Fibroblast of the aortic adventitia (primary cell): ENCODE measurements at regions not wholly inside any gene's neighbourhood (a gene's known extent, or its start where the extent isn't known, plus 50 kb on each side); places are given as distances from the start of the nearest gene placed in this dataset.
A peak's percentile ranks its signal among the peaks of the same experiment; 100 is the strongest.

Source experiments
- DNase-seq: peaks from one replicate; pipeline ENCODE4 v3.0.0-alpha.2; 2010; ENCODE audit warnings: low read depth
- H3K4me3 ChIP-seq: 2 replicates; pipeline ENCODE4 v1.5.1; 2011; ENCODE audit warnings: low read depth, mild to moderate bottlenecking, control low read depth, low read length, moderate library complexity
- TF ChIP-seq, protein P1 (sequence below): IDR thresholded peaks from 2 replicates; pipeline ENCODE4 v1.5.1; 2011; ENCODE audit warnings: mild to moderate bottlenecking, low read length, control low read depth, inconsistent platforms; ENCODE audit not compliant: insufficient read depth

DNA sequence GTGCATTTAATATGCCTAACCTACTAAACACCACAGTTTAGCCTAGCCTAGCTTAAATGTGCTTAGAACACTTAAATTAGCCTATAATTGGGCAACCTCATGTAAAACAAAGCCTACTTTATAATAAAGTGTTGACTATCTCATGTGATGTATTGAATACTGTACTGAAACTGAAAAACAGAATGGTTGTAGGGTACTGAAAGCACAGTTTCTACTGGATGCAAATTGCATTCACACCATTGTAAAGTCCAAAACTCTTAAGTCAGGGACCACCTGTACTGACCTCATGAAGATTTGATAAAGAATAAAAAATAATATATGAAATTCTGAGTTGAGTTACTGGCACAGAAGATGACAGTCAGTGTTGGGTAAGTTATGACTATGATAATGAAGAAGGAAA lies 625.4 kb upstream of the SOX9 start:
- DNase-seq, result no peak
- H3K4me3 ChIP-seq, result no peak overlapping the region
- TF ChIP-seq, protein P1, sequence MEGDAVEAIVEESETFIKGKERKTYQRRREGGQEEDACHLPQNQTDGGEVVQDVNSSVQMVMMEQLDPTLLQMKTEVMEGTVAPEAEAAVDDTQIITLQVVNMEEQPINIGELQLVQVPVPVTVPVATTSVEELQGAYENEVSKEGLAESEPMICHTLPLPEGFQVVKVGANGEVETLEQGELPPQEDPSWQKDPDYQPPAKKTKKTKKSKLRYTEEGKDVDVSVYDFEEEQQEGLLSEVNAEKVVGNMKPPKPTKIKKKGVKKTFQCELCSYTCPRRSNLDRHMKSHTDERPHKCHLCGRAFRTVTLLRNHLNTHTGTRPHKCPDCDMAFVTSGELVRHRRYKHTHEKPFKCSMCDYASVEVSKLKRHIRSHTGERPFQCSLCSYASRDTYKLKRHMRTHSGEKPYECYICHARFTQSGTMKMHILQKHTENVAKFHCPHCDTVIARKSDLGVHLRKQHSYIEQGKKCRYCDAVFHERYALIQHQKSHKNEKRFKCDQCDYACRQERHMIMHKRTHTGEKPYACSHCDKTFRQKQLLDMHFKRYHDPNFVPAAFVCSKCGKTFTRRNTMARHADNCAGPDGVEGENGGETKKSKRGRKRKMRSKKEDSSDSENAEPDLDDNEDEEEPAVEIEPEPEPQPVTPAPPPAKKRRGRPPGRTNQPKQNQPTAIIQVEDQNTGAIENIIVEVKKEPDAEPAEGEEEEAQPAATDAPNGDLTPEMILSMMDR, result no peak

DNA sequence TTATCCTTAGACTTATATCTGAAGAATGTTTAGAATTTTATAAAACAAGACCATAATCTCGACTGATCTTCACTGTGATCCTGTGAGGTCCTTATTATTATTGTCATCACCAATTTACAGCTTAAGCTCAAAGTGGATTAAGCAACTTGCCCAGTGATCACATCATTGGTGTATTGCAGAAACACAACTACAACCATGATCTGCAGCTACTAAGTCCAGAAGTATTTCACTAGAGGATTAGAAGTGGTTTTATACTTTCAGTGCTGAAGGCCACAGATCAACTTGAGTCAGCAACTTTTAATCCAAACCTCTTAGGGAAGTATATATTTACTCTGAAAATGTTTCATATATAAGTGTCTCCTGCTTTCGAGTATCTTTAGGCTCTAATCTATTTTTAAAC lies 624.3 kb upstream of the SOX9 start:
- TF ChIP-seq, protein P1, result no peak
- DNase-seq, result no peak
- no peak overlapping the region for H3K4me3 ChIP-seq

DNA sequence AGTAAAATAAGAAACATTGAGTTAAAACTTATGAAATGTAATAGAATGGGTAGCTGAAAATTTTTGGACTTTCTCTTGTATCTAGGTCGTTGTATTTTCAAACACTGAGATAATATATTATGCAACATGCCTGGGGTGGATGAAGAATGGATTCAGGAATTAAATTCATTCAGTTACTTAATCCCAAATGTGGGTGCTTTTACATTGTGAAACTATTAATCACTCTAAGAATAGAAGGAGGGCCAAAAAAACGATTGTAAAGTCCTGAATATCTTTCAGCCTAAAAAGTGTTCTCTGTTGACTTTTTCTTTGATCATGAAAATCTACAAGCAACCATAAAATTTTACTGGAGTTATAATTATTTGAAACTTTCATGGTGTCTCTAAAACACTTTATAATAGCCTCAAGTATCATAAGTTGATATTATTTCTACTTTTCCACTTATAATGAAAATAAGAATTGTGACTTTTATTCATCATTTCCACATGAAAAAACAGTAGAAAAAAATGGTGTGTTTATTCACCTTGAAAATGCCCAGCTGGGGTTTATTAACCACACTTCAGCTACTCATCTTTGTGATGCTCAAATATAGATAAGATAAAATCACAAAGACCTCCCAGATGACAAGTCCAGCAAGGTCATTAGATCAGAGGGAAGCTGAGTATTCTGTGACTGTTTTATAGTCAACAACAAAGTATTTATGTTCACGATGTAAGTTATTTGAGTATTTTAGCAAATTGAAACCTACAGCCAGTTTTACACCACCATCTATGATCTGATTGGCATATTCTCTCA lies 619.9 kb upstream of the SOX9 start:
- TF ChIP-seq, protein P1, result no peak
- no peak overlapping the region for H3K4me3 ChIP-seq
- peak; percentile 4 for DNase-seq

DNA sequence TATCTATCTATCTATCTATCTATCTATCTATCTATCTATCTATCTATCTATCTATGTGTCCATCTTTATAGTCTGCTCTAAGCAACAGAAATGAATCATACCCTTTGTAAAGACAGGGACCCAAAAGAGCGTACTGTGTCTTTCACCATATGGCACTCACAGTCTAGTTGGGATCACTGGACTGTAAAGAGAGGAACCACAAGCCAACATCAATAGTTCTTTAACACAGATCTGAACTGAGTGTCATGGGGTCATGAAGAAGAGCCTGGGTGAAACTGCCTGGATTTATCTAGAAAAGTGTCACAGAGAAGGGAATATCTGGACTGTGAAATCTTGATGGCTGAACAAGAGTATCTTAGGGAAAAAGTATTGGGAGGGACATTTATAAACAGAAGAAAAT lies 619.1 kb upstream of the SOX9 start:
- TF ChIP-seq, protein P1, result no peak
- no peak overlapping the region for H3K4me3 ChIP-seq
- DNase-seq, result no peak

DNA sequence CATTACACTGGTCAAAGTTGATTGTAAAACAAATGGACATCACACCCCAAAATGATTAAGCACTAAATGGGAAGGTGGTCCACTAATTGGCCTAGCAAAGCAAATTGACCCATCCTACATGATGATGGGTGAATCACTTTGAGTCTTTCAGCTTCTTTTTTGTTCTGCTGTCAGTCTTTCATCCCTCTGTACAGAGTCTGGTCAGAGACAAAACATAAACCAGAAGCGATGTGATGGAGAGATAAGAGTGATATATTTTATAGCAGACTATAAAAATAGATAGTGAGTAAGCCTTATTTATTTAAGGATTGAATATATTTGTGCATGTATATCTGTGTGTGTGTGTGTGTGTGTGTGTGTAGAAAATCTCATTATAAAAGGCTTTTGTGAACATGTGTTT lies 618.4 kb upstream of the SOX9 start:
- DNase-seq, result no peak
- no peak overlapping the region for H3K4me3 ChIP-seq

DNA sequence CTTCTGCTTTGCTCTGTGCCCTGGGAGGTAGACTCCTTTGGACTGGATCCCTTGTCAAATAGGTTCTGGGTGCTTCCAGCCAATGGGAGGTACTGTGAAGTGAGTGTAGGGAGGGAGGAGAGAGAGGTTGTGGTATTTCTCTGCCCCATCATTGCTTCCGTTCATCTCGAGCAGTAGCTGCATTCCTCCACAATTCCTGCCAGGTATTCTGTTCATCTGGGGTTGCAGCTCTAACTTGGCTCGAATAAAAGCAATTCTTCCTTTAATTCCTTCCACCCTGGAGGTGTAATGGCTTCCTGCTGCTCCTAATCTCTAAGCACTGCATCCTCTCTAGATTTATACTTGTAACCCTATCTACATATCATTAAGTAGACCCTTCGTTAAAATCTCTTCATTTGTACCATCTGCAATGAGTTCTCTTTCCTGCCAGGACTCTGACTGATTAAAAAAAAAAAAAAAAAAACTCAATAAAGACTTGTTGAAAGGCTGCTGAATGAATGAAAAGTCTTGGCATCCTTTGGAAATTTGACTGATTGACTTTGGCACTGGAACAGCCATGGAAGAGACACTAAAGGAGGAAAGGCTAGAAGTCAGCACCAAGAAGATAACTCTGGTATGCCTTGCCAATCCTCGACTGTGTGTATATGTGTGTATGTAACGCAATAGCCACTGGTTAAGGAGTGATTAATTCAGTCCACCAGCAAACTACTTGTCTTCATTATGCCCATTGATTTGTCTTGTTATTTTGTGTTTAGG lies 616.9 kb upstream of the SOX9 start:
- TF ChIP-seq, protein P1, result no peak
- no peak overlapping the region for H3K4me3 ChIP-seq
- DNase-seq, result no peak

More for the DNA sequence above, 618.4 kb upstream of the SOX9 start:
- TF ChIP-seq, protein P1, result no peak
